Epithelial cell of esophagus (primary cell): ENCODE measurements at regions not wholly inside any gene's neighbourhood (a gene's known extent, or its start where the extent isn't known, plus 50 kb on each side); places are given as distances from the start of the nearest gene placed in this dataset.
A peak's percentile ranks its signal among the peaks of the same experiment; 100 is the strongest.
"Not testable (repeated sequence)": the region's sequence is repeated elsewhere in the genome, so short reads cannot be mapped to it uniquely, and the experiment has no call there.

Experiments
- DNase-seq: peaks from one replicate; pipeline ENCODE4 v3.0.0; 2010; ENCODE audit warnings: low read depth
- H3K4me3 ChIP-seq: 2 replicates; pipeline ENCODE4 v1.5.1; 2011; ENCODE audit warnings: mild to moderate bottlenecking, low read length, control low read depth
- CTCF ChIP-seq: IDR thresholded peaks from 2 replicates; pipeline ENCODE4 v1.5.1; 2011; ENCODE audit warnings: low read depth, mild to moderate bottlenecking, low read length, control low read depth, inconsistent platforms; ENCODE audit not compliant: insufficient read depth; ENCODE audit errors: missing control alignments

- no peak overlapping the region for H3K4me3 ChIP-seq
- TF ChIP-seq CTCF = no peak
- no peak for DNase-seq
These were observed 307.7 kb downstream of the PCDH20 start for GRCh38 chr13:61107989-61108388.

GRCh38 chr13:61095885-61096284 lies 319.8 kb downstream of the PCDH20 start:
- no peak for TF ChIP-seq CTCF
- DNase-seq = peak; percentile 85
- no peak overlapping the region for H3K4me3 ChIP-seq

- no peak for TF ChIP-seq CTCF
- peak; percentile 40 for DNase-seq
- H3K4me3 ChIP-seq = no peak overlapping the region
These were observed 320.8 kb downstream of the PCDH20 start for GRCh38 chr13:61094865-61095264.

- not testable (repeated sequence) for DNase-seq
These were observed 325.8 kb downstream of the PCDH20 start for GRCh38 chr13:61089894-61090293.

GRCh38 chr13:61086087-61086486 lies 329.6 kb downstream of the PCDH20 start:
- DNase-seq = peak; percentile 49
- H3K4me3 ChIP-seq = no peak overlapping the region
- TF ChIP-seq CTCF = no peak

More at GRCh38 chr13:61089894-61090293, 325.8 kb downstream of the PCDH20 start:
- H3K4me3 ChIP-seq = not testable (repeated sequence)

- peak; percentile 5 for DNase-seq
- no peak overlapping the region for H3K4me3 ChIP-seq
- TF ChIP-seq CTCF = no peak
These were observed 330.7 kb downstream of the PCDH20 start for GRCh38 chr13:61084988-61085387.

GRCh38 chr13:61078976-61079770 lies 336.5 kb downstream of the PCDH20 start:
- TF ChIP-seq CTCF = no peak

More at GRCh38 chr13:61078976-61079770, 336.5 kb downstream of the PCDH20 start:
- no peak for DNase-seq
- H3K4me3 ChIP-seq = no peak overlapping the region
